ENCODE measurements at regions not wholly inside any gene's neighbourhood (a gene's known extent, or its start where the extent isn't known, plus 50 kb on each side); places are given as distances from the start of the nearest gene placed in this dataset.

GRCh38 chr13:104170980-104171555 is 1104.9 kb upstream of the SLC10A2 start:
- no peak overlapping the region for H3K4me3 ChIP-seq (ENCODE audit: low read depth, low read length)
- TF ChIP-seq ATF2 (tag by site-specific recombination; IDR thresholded peaks at IDR 0.05; ENCODE audit: low read depth) (no peak), ZNF513 (tag by site-specific recombination; IDR thresholded peaks at IDR 0.05) (no peak), ZNF19 (tag by site-specific recombination; IDR thresholded peaks at IDR 0.05; ENCODE audit: low read depth) (no peak), ZNF138 (tag by site-specific recombination; IDR thresholded peaks at IDR 0.05; ENCODE audit: borderline replicate concordance) (no peak), MZF1 (tag by site-specific recombination; IDR thresholded peaks at IDR 0.05; ENCODE audit: borderline replicate concordance) (no peak), ZNF580 (tag by site-specific recombination; IDR thresholded peaks at IDR 0.05) (no peak), PRDM1 (tag by site-specific recombination; IDR thresholded peaks at IDR 0.05) (no peak), ZNF391 (tag by site-specific recombination; IDR thresholded peaks at IDR 0.05; ENCODE audit: borderline replicate concordance, low read depth) (no peak), ZNF174 (tag by site-specific recombination; IDR thresholded peaks at IDR 0.05) (no peak), OSR2 (tag by site-specific recombination; IDR thresholded peaks at IDR 0.05) (no peak), KLF17 (tag by site-specific recombination; IDR thresholded peaks at IDR 0.05) (no peak), ZFP41 (tag by site-specific recombination; IDR thresholded peaks at IDR 0.05; ENCODE audit: borderline replicate concordance) (no peak), ZNF518A (tag by site-specific recombination; conservative IDR thresholded peaks at IDR 0.05; ENCODE audit: low read depth) (no peak), ZNF239 (tag by site-specific recombination; IDR thresholded peaks at IDR 0.05) (no peak), ZNF639 (tag by site-specific recombination; IDR thresholded peaks at IDR 0.05) (no peak), RBAK (tag by site-specific recombination; IDR thresholded peaks at IDR 0.05) (no peak), KLF8 (tag by site-specific recombination; IDR thresholded peaks at IDR 0.05) (no peak), KLF10 (tag by site-specific recombination; IDR thresholded peaks at IDR 0.05) (no peak), HOXD13 (CRISPR knock-in tag; IDR thresholded peaks at IDR 0.05; ENCODE audit: borderline replicate concordance) (no peak), ZNF266 (tag by site-specific recombination; IDR thresholded peaks at IDR 0.05; ENCODE audit: low read depth) (no peak)
- no peak overlapping the region for H3K27ac ChIP-seq (ENCODE audit: extremely low read depth, low read depth, low read length)
- no peaks in the 10 kb centered on the region for H3K36me3 ChIP-seq (ENCODE audit: control insufficient read depth in 2 of 2, insufficient read depth in 1 of 2, low read length in 2 of 2)
- no peaks in the 10 kb centered on the region for H3K9me3 ChIP-seq (ENCODE audit: control insufficient read depth, insufficient read depth, low read depth, low read length)
- no peaks in the 10 kb centered on the region for H3K4me1 ChIP-seq (ENCODE audit: control insufficient read depth, insufficient read depth, low read length)
- ChIA-PET POLR2A (no interaction called here), CTCF (interaction anchor here (0.5 to 0.9 kb wide), 2 partner anchors 10 to 33 kb away, joined by 3 to 4 read pairs; no protein-coding TSS in a partner anchor)
